ENCODE measurements at regions not wholly inside any gene's neighbourhood (a gene's known extent, or its start where the extent isn't known, plus 50 kb on each side); places are given as distances from the start of the nearest gene placed in this dataset.

DNA sequence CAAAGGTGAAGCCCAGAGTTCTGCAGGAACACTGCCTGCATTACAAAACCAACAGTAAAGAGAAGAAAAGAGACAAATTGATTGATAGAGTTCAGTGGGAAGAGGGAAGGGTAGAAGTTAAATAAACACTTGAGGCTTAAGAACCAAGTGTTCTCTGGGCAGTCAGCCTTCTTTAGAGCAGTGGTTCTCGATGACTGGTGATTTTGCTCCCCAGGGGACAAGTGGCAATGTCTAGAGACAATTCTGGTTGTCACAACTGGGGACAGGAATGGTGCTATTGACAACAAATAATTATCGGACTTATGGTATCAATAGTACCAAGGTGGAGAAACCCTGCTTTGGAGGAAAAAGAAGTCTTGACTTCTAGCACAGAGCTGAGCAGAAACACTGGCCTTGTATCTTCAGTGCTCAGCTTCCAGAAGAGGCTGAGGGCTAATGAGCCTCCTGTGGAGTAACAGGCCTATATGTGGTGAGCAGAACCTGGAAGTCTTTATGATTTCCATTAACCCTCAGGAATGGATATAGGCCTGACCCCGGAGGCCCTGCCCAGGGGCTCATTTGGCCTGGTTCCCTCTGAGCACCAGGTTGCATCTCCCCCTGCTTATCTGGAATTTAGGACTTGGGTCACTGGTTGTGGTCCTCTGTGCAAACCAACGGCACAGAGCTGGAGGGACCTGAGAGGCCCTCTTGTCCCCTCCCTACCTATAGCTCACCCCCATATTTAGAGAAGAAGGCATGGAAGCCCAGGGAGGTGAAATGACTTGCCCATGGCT is 204.6 kb upstream of the PWP1 start:
- Mint-ChIP-seq H3K9me3 (no peaks in the 10 kb centered on the region), H3K4me1 (no peaks in the 10 kb centered on the region), H3K27me3 (ENCODE audit: insufficient read depth, low read depth, poor library complexity) (peaks cover 6% of the 10 kb centered on the region), H3K27ac (no peak overlapping the region), H3K4me3 (no peak overlapping the region), H3K36me3 (ENCODE audit: low read depth) (no peaks in the 10 kb centered on the region)
- Histone ChIP-seq H2AFZ (no peak overlapping the region), H3K79me2 (replicated peaks; ENCODE audit: insufficient read depth) (no peaks in the 10 kb centered on the region), H3K9me2 (ENCODE audit: insufficient read depth) (no peaks in the 10 kb centered on the region), H3K27ac (ENCODE audit: low read depth) (no peak overlapping the region), H3K4me2 (no peak overlapping the region), H3K27me3 (ENCODE audit: insufficient read depth) (no peaks in the 10 kb centered on the region), H4K20me1 (replicated peaks; ENCODE audit: insufficient read depth) (no peaks in the 10 kb centered on the region; the same call in 1 of the 2 replicates), H3F3A (replicated peaks; ENCODE audit: low read depth) (no peaks in the 10 kb centered on the region), H3K4me3 (no peak overlapping the region), H3K4me1 (ENCODE audit: insufficient read depth) (no peaks in the 10 kb centered on the region), H3K36me3 (ENCODE audit: insufficient read depth) (no peaks in the 10 kb centered on the region)
- no peak for DNase-seq (ENCODE audit: low spot score)
- no peak for ATAC-seq
- TF ChIP-seq, protein P1, sequence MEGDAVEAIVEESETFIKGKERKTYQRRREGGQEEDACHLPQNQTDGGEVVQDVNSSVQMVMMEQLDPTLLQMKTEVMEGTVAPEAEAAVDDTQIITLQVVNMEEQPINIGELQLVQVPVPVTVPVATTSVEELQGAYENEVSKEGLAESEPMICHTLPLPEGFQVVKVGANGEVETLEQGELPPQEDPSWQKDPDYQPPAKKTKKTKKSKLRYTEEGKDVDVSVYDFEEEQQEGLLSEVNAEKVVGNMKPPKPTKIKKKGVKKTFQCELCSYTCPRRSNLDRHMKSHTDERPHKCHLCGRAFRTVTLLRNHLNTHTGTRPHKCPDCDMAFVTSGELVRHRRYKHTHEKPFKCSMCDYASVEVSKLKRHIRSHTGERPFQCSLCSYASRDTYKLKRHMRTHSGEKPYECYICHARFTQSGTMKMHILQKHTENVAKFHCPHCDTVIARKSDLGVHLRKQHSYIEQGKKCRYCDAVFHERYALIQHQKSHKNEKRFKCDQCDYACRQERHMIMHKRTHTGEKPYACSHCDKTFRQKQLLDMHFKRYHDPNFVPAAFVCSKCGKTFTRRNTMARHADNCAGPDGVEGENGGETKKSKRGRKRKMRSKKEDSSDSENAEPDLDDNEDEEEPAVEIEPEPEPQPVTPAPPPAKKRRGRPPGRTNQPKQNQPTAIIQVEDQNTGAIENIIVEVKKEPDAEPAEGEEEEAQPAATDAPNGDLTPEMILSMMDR (conservative IDR thresholded peaks at IDR 0.05; ENCODE audit: low read depth in 2 of 2) = no peak
- no peak for TF ChIP-seq EZH2phosphoT487 (IDR thresholded peaks at IDR 0.05; ENCODE audit: unreplicated experiment)
- TF ChIP-seq EZH2 (IDR thresholded peaks at IDR 0.05; ENCODE audit: low read depth, unreplicated experiment) = no peak
- TF ChIP-seq STAT1 (IDR thresholded peaks at IDR 0.05; ENCODE audit: unreplicated experiment) = no peak
- no peak for TF ChIP-seq CREB1 (CRISPR knock-in tag; IDR thresholded peaks at IDR 0.05; ENCODE audit: low read depth)

DNA sequence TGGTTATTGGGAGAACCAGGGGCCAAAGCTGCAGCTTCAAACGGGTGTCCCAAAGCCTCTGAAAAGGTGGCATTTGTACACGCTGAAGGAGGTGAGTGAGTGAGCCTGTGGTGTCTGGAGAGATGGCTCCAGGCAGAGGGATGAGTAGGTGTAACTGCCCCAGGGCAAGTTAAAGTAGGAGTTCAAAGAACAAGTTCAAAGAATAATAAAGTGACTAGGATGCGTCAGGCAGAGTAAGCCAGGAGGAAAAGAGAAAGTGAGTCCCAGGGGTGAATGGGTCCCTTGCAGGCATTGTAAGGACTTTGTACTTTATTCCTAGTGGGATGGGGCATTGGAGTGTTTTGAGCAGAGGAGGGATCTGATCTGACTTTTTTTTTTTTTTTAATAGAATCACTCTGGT is 201.4 kb upstream of the PWP1 start:
- no peaks in the 10 kb centered on the region for H3K27me3 ChIP-seq (ENCODE audit: insufficient read depth)
- H3K79me2 ChIP-seq (replicated peaks; ENCODE audit: insufficient read depth) = no peaks in the 10 kb centered on the region
- H3K4me1 Mint-ChIP-seq = no peaks in the 10 kb centered on the region; the same call in 2 of the 3 replicates
- H2AFZ ChIP-seq = no peak overlapping the region
- no peak overlapping the region for H3K27ac Mint-ChIP-seq
- H3F3A ChIP-seq (replicated peaks; ENCODE audit: low read depth) = no peaks in the 10 kb centered on the region
- no peaks in the 10 kb centered on the region for H3K4me1 ChIP-seq (ENCODE audit: insufficient read depth)
- no peaks in the 10 kb centered on the region; the same call in 1 of the 2 replicates for H4K20me1 ChIP-seq (replicated peaks; ENCODE audit: insufficient read depth)
- DNase-seq (ENCODE audit: low spot score) (no peak), ATAC-seq (no peak)
- no peak overlapping the region for H3K4me3 Mint-ChIP-seq
- H3K27ac ChIP-seq (ENCODE audit: low read depth) = no peak overlapping the region
- peaks cover 7% of the 10 kb centered on the region for H3K27me3 Mint-ChIP-seq (ENCODE audit: insufficient read depth, low read depth, poor library complexity)
- H3K36me3 Mint-ChIP-seq (ENCODE audit: low read depth) = no peaks in the 10 kb centered on the region
- H3K36me3 ChIP-seq (ENCODE audit: insufficient read depth) = no peaks in the 10 kb centered on the region
- H3K4me3 ChIP-seq = no peak overlapping the region
- H3K9me2 ChIP-seq (ENCODE audit: insufficient read depth) = no peaks in the 10 kb centered on the region
- no peak overlapping the region for H3K4me2 ChIP-seq
- no peaks in the 10 kb centered on the region for H3K9me3 Mint-ChIP-seq
- TF ChIP-seq ZNF114 (CRISPR knock-in tag; IDR thresholded peaks at IDR 0.05) (no peak), NANOG (IDR thresholded peaks at IDR 0.05; ENCODE audit: borderline replicate concordance) (no peak), EZH2 (IDR thresholded peaks at IDR 0.05; ENCODE audit: low read depth, unreplicated experiment) (no peak), EZH2phosphoT487 (IDR thresholded peaks at IDR 0.05; ENCODE audit: unreplicated experiment) (no peak), CREB1 (CRISPR knock-in tag; IDR thresholded peaks at IDR 0.05; ENCODE audit: low read depth) (no peak), POLR2AphosphoS5 (IDR thresholded peaks at IDR 0.05; ENCODE audit: low read depth) (no peak), ZNF331 (CRISPR knock-in tag; IDR thresholded peaks at IDR 0.05; ENCODE audit: low read depth) (no peak)
- TF ChIP-seq, protein P1 (conservative IDR thresholded peaks at IDR 0.05; ENCODE audit: low read depth in 2 of 2) = no peak
- TF ChIP-seq, protein P2, sequence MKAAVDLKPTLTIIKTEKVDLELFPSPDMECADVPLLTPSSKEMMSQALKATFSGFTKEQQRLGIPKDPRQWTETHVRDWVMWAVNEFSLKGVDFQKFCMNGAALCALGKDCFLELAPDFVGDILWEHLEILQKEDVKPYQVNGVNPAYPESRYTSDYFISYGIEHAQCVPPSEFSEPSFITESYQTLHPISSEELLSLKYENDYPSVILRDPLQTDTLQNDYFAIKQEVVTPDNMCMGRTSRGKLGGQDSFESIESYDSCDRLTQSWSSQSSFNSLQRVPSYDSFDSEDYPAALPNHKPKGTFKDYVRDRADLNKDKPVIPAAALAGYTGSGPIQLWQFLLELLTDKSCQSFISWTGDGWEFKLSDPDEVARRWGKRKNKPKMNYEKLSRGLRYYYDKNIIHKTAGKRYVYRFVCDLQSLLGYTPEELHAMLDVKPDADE (IDR thresholded peaks at IDR 0.05) = no peak

Data from GM23338 (cell line).